Activated B cell treated with CpG ODN at 0.5 μM for 24 hours (primary cell): ENCODE measurements at regions not wholly inside any gene's neighbourhood (a gene's known extent, or its start where the extent isn't known, plus 50 kb on each side); places are given as distances from the start of the nearest gene placed in this dataset.

Experiments
- ATAC-seq: fragments of 200-7000 bp; cut with Tn5 transposase; one replicate; pipeline ENCODE4 v1.10.0; 2021; ENCODE audit warnings: low read depth, mild to moderate bottlenecking, moderate library complexity
- CTCF ChIA-PET: fragments of 350-600 bp; sonication (Branson Sonifier 250); formaldehyde crosslinking; loops from one replicate; lab custom pipeline; 2021; ENCODE audit warnings: antibody characterized with exemption; lab: Charles Lee
- POLR2A ChIA-PET: fragments of 350-600 bp; sonication (Branson Sonifier 250); formaldehyde crosslinking; loops from one replicate; lab custom pipeline; 2021; ENCODE audit warnings: antibody characterized with exemption; lab: Charles Lee
- DNase-seq: peaks from one replicate; pipeline ENCODE4 v3.0.0; 2022
- H3K27ac Mint-ChIP-seq: one replicate; pipeline ENCODE4 v1.8.0; 2020; ENCODE audit warnings: mixed read lengths
- H3K27me3 Mint-ChIP-seq: one replicate; pipeline ENCODE4 v1.8.0; 2021; ENCODE audit warnings: mixed read lengths
- H3K36me3 Mint-ChIP-seq: one replicate; pipeline ENCODE4 v1.8.0; 2021; ENCODE audit warnings: low read depth, mixed read lengths
- H3K4me1 Mint-ChIP-seq: one replicate; pipeline ENCODE4 v1.8.0; 2021; ENCODE audit warnings: mixed read lengths
- H3K4me3 Mint-ChIP-seq: one replicate; pipeline ENCODE4 v1.8.0; 2020; ENCODE audit warnings: mild to moderate bottlenecking, mixed read lengths
- H3K9me3 Mint-ChIP-seq: one replicate; pipeline ENCODE4 v1.8.0; 2020; ENCODE audit warnings: mixed read lengths
- intact Hi-C: fragments of 100-400 bp; cut with micrococcal nuclease; formaldehyde crosslinking; loops from one replicate; pipeline ENCODE4 v1.15.1; 2024
- TF ChIP-seq, protein P1 (sequence below): fragments of 200-600 bp; IDR thresholded peaks from one replicate; pipeline ENCODE4 v1.8.0; 2022; ENCODE audit warnings: antibody characterized with exemption, mild to moderate bottlenecking

DNA sequence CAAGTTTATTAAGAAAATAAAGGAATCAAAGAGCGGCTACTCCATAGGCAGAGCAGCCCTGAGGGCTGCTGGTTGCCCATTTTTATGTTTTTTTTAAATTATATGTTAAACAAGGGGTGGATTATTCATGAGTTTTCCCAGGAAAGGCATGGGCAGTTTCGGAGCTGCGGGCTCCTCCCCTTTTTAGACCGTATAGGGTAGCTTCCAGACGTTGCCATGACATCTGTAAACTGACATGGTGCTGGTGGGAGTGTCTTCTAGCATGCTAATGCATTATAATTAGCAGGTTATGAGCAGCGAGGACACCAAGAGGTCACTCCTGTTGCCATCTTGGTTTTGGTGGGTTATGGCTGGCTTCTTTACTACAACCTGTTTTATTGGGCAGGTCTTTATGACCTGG, 301.8 kb downstream of the TFAP2C start:
- no peak overlapping the region for H3K4me3 Mint-ChIP-seq
- ChIA-PET POLR2A (no interaction called here), CTCF (no interaction called here)
- intact Hi-C loops, result no loop called here
- no peak for ATAC-seq
- H3K27ac Mint-ChIP-seq, result no peak overlapping the region
- TF ChIP-seq, protein P1, sequence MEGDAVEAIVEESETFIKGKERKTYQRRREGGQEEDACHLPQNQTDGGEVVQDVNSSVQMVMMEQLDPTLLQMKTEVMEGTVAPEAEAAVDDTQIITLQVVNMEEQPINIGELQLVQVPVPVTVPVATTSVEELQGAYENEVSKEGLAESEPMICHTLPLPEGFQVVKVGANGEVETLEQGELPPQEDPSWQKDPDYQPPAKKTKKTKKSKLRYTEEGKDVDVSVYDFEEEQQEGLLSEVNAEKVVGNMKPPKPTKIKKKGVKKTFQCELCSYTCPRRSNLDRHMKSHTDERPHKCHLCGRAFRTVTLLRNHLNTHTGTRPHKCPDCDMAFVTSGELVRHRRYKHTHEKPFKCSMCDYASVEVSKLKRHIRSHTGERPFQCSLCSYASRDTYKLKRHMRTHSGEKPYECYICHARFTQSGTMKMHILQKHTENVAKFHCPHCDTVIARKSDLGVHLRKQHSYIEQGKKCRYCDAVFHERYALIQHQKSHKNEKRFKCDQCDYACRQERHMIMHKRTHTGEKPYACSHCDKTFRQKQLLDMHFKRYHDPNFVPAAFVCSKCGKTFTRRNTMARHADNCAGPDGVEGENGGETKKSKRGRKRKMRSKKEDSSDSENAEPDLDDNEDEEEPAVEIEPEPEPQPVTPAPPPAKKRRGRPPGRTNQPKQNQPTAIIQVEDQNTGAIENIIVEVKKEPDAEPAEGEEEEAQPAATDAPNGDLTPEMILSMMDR, result no peak
- peaks cover 2% of the 10 kb centered on the region for H3K9me3 Mint-ChIP-seq
- peaks cover 38% of the 10 kb centered on the region for H3K27me3 Mint-ChIP-seq
- no peaks in the 10 kb centered on the region for H3K36me3 Mint-ChIP-seq
- no peaks in the 10 kb centered on the region for H3K4me1 Mint-ChIP-seq
- DNase-seq, result no peak

DNA sequence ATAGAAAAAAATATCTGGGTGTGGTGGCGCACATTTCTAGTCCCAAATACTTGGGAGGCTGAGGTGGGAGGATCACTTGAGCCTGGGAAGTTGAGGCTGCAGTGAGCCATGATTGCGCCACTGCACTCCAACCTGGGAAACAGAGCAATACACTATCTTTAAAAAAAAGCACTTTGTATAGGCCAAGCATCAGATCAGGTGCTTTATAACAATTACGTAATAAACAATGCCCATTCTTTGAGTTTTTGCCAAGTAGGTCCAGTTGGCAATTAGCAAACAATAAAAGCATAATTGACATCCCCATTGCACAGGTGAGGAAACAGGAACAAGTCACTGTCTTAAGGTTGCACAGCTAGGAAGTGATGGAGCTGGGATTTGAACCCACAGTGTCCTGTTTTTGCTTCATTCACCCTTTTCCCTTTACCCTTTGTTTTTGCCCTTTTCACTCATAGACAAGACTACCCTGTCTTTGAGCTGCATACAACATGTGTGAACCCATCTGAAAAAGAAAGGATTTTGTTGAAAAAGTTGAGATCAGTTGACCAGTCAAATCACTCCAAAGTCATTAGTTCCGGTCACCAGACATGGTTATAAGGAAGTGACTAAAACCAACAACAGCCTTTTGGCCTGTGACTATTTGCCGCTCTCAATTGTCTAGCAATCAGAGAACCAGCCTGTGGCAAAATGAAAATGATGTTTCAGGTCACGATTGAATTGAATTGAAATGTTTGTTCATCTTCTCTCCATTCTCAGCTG, 303.6 kb downstream of the TFAP2C start:
- Mint-ChIP-seq H3K4me3 (no peak overlapping the region), H3K27me3 (peaks cover 21% of the 10 kb centered on the region), H3K4me1 (no peaks in the 10 kb centered on the region), H3K36me3 (no peaks in the 10 kb centered on the region), H3K9me3 (peaks cover 2% of the 10 kb centered on the region), H3K27ac (no peak overlapping the region)
- DNase-seq, result no peak
- ChIA-PET CTCF (no interaction called here), POLR2A (no interaction called here)
- ATAC-seq, result no peak
- TF ChIP-seq, protein P1, result no peak
- intact Hi-C loops, result no loop called here

DNA sequence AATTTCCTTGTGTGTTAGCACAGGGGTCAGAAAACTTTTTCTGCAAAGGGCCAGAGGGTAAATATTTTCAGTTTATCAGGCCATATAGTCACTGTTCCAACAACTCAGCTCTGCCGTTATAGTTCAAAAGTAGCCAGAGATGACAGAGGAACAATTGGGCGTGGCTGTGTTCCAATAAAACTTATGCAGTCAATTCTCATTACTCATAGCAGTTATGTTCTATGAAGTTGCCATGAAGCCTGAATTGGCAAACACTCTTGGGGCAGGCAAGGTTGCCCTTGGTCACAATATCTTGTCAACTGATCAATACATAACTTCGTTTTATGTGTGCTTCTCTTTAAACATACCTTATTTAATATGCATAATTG, 304.2 kb downstream of the TFAP2C start:
- TF ChIP-seq, protein P1, result no peak
- no peaks in the 10 kb centered on the region for H3K4me1 Mint-ChIP-seq
- ChIA-PET CTCF (no interaction called here), POLR2A (no interaction called here)
- H3K9me3 Mint-ChIP-seq, result peaks cover 2% of the 10 kb centered on the region
- H3K27me3 Mint-ChIP-seq, result peaks cover 16% of the 10 kb centered on the region
- H3K27ac Mint-ChIP-seq, result no peak overlapping the region
- DNase-seq (no peak), ATAC-seq (no peak)
- no peaks in the 10 kb centered on the region for H3K36me3 Mint-ChIP-seq
- no peak overlapping the region for H3K4me3 Mint-ChIP-seq
- intact Hi-C loops, result no loop called here

DNA sequence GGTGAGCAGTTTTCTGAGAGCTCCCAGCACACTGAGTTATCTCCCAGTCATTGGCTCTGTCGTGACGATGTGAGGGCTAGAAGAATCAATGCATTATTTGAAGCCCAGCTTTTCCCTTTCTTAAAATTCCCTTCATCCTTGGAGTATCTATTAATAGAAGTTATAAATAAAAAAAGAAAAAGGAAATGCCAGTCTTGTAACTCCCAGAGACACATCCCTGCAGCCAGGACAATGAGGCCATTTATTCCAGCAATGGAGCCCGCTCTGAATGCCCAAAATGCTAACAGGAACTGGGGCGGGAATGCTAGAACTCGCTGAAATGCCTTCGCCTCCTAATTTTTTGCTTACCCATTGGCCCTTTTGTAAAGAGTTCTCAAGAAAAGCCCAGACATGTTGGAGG, 305.8 kb downstream of the TFAP2C start:
- ChIA-PET POLR2A (no interaction called here), CTCF (no interaction called here)
- H3K36me3 Mint-ChIP-seq, result no peaks in the 10 kb centered on the region
- no peak overlapping the region for H3K27ac Mint-ChIP-seq
- H3K4me1 Mint-ChIP-seq, result no peaks in the 10 kb centered on the region
- TF ChIP-seq, protein P1, result no peak
- H3K9me3 Mint-ChIP-seq, result peaks cover 2% of the 10 kb centered on the region
- no peak for ATAC-seq
- no peak for DNase-seq
- intact Hi-C loops, result no loop called here
- peaks cover 12% of the 10 kb centered on the region for H3K27me3 Mint-ChIP-seq
- no peak overlapping the region for H3K4me3 Mint-ChIP-seq

DNA sequence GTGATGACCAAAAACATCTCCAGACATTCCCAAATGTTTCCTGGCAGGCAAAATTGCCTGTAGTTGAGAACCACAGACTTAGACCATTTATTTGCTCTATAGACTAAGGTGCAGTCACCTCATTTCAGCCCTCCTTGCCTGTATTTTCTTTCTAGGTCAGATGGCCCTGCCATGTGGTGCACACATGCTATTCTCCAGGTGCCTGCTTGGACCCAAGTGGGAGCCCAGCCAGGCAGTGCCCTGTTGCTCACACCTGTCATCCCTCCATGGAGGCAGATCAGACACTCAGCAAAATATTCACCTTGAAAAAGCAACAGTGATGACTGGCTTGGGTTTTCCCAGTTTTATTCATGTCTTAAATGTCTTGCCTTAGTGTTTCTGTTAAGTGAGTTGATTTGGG, 311.4 kb downstream of the TFAP2C start:
- ChIA-PET POLR2A (no interaction called here), CTCF (no interaction called here)
- TF ChIP-seq, protein P1, result no peak
- Mint-ChIP-seq H3K27me3 (peaks cover 4% of the 10 kb centered on the region), H3K4me1 (no peaks in the 10 kb centered on the region), H3K9me3 (no peaks in the 10 kb centered on the region), H3K4me3 (no peak overlapping the region), H3K27ac (no peak overlapping the region), H3K36me3 (no peaks in the 10 kb centered on the region)
- ATAC-seq, result no peak
- intact Hi-C loops, result no loop called here
- no peak for DNase-seq
